GM06990 (cell line): ENCODE measurements at regions not wholly inside any gene's neighbourhood (a gene's known extent, or its start where the extent isn't known, plus 50 kb on each side); places are given as distances from the start of the nearest gene placed in this dataset.
A peak's percentile ranks its signal among the peaks of the same experiment; 100 is the strongest.

ENCODE experiments used
- DNase-seq: peaks from one replicate; pipeline ENCODE4 v3.0.0-alpha.2; 2011; ENCODE audit not compliant: insufficient read length; ENCODE audit errors: extremely low read depth
- H3K27me3 ChIP-seq: replicated peaks from 2 replicates; pipeline ENCODE4 v1.6.0; 2011; ENCODE audit warnings: low read length; ENCODE audit not compliant: control insufficient read depth, insufficient read depth
- H3K36me3 ChIP-seq: 2 replicates; pipeline ENCODE4 v1.5.1; 2011; ENCODE audit warnings: low read length; ENCODE audit not compliant: control insufficient read depth, insufficient read depth
- H3K4me3 ChIP-seq: replicated peaks from 2 replicates; pipeline ENCODE4 v1.5.1; 2011; ENCODE audit warnings: low read depth, mild to moderate bottlenecking, control low read depth, low read length
- TF ChIP-seq, protein P1 (sequence below): IDR thresholded peaks from 2 replicates; pipeline ENCODE4 v1.5.1; 2011; ENCODE audit warnings: low read length, control low read depth, mild to moderate bottlenecking, inconsistent platforms; ENCODE audit not compliant: insufficient read depth, poor library complexity, severe bottlenecking

- Histone ChIP-seq H3K36me3 (no peaks in the 10 kb centered on the region), H3K27me3 (no peaks in the 10 kb centered on the region), H3K4me3 (no peak overlapping the region)
- no peak for DNase-seq
- TF ChIP-seq, protein P1, sequence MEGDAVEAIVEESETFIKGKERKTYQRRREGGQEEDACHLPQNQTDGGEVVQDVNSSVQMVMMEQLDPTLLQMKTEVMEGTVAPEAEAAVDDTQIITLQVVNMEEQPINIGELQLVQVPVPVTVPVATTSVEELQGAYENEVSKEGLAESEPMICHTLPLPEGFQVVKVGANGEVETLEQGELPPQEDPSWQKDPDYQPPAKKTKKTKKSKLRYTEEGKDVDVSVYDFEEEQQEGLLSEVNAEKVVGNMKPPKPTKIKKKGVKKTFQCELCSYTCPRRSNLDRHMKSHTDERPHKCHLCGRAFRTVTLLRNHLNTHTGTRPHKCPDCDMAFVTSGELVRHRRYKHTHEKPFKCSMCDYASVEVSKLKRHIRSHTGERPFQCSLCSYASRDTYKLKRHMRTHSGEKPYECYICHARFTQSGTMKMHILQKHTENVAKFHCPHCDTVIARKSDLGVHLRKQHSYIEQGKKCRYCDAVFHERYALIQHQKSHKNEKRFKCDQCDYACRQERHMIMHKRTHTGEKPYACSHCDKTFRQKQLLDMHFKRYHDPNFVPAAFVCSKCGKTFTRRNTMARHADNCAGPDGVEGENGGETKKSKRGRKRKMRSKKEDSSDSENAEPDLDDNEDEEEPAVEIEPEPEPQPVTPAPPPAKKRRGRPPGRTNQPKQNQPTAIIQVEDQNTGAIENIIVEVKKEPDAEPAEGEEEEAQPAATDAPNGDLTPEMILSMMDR, result no peak
Measured at GRCh38 chr10:78297997-78298396, 264.3 kb downstream of the RPS24 start.

- no peaks in the 10 kb centered on the region for H3K27me3 ChIP-seq
- no peak for DNase-seq
- H3K36me3 ChIP-seq, result no peaks in the 10 kb centered on the region
- no peak overlapping the region for H3K4me3 ChIP-seq
- TF ChIP-seq, protein P1, result no peak
Measured at GRCh38 chr10:78298835-78299234, 265.2 kb downstream of the RPS24 start.

GRCh38 chr10:78299851-78300468 is 266.3 kb downstream of the RPS24 start:
- TF ChIP-seq, protein P1, result no peak
- Histone ChIP-seq H3K4me3 (no peak overlapping the region), H3K36me3 (no peaks in the 10 kb centered on the region), H3K27me3 (no peaks in the 10 kb centered on the region)
- DNase-seq, result no peak

- Histone ChIP-seq H3K36me3 (no peaks in the 10 kb centered on the region), H3K4me3 (no peak overlapping the region), H3K27me3 (no peaks in the 10 kb centered on the region)
- TF ChIP-seq, protein P1, result no peak
- DNase-seq, result no peak
Measured at GRCh38 chr10:78300526-78300925, 266.9 kb downstream of the RPS24 start.

DNA sequence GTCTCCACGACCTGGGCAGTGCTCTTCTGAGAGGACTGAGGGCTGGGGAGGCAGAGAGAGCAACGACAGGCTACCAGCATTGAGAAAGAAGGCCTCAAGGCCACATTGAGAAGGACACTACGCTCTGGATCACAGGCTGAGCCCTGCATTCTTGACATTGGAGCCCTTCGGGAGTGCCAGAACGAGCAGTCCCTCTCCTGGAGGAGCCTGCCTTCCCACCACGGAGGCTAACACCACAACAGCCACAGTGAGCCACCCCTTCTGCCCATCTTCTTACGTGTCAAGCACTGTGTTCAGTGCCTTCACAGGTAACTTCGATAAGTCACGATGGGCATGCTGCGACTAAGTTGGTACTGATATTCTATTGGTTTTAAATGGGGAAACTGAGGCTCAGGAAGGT is 267.8 kb downstream of the RPS24 start:
- Histone ChIP-seq H3K4me3 (no peak overlapping the region), H3K36me3 (no peaks in the 10 kb centered on the region), H3K27me3 (no peaks in the 10 kb centered on the region)
- no peak for DNase-seq
- TF ChIP-seq, protein P1, result no peak

GRCh38 chr10:78301891-78302738 is 268.5 kb downstream of the RPS24 start:
- TF ChIP-seq, protein P1, result no peak
- peak overlapping the region; percentile 73 for H3K4me3 ChIP-seq
- no peaks in the 10 kb centered on the region for H3K27me3 ChIP-seq
- DNase-seq, result no peak
- H3K36me3 ChIP-seq, result no peaks in the 10 kb centered on the region
